ENCODE measurements at regions not wholly inside any gene's neighbourhood (a gene's known extent, or its start where the extent isn't known, plus 50 kb on each side); places are given as distances from the start of the nearest gene placed in this dataset.
"Not testable (repeated sequence)": the region's sequence is repeated elsewhere in the genome, so short reads cannot be mapped to it uniquely, and the experiment has no call there.

- no peak for DNase-seq
Measured at GRCh38 chr14:105581551-105582341, 55.4 kb downstream of the TMEM121 start.

- no peak for DNase-seq
Measured at GRCh38 chr14:105582639-105583038, 56.3 kb downstream of the TMEM121 start.

GRCh38 chr14:105583914-105584313 is 57.5 kb downstream of the TMEM121 start:
- not testable (repeated sequence) for DNase-seq

- DNase-seq = not testable (repeated sequence)
Measured at GRCh38 chr14:105585290-105585689, 58.9 kb downstream of the TMEM121 start.

GRCh38 chr14:105585722-105586121 is 59.3 kb downstream of the TMEM121 start:
- not testable (repeated sequence) for DNase-seq

GRCh38 chr14:105586144-105586872 is 59.9 kb downstream of the TMEM121 start:
- not testable (repeated sequence) for DNase-seq

- DNase-seq = not testable (repeated sequence)
Measured at GRCh38 chr14:105587034-105587433, 60.7 kb downstream of the TMEM121 start.

- not testable (repeated sequence) for DNase-seq
Measured at GRCh38 chr14:105587482-105588235, 61.3 kb downstream of the TMEM121 start.

GRCh38 chr14:105588236-105588860 is 62.0 kb downstream of the TMEM121 start:
- no peak for DNase-seq

- no peak for DNase-seq
Measured at GRCh38 chr14:105589161-105589925, 63.0 kb downstream of the TMEM121 start.

GRCh38 chr14:105589926-105590185 is 63.5 kb downstream of the TMEM121 start:
- not testable (repeated sequence) for DNase-seq

GRCh38 chr14:105591052-105591451 is 64.7 kb downstream of the TMEM121 start:
- DNase-seq = no peak

- DNase-seq = not testable (repeated sequence)
Measured at GRCh38 chr14:105591792-105592341, 65.5 kb downstream of the TMEM121 start.

- not testable (repeated sequence) for DNase-seq
Measured at GRCh38 chr14:105592646-105593045, 66.3 kb downstream of the TMEM121 start.

GRCh38 chr14:105595346-105595745 is 69.0 kb downstream of the TMEM121 start:
- DNase-seq = not testable (repeated sequence)

- DNase-seq = not testable (repeated sequence)
Measured at GRCh38 chr14:105596374-105596773, 70.0 kb downstream of the TMEM121 start.

GRCh38 chr14:105598040-105598763 is 71.8 kb downstream of the TMEM121 start:
- DNase-seq = not testable (repeated sequence)

GRCh38 chr14:105598925-105599586 is 72.7 kb downstream of the TMEM121 start:
- DNase-seq = not testable (repeated sequence)

GRCh38 chr14:105600195-105600938 is 74.0 kb downstream of the TMEM121 start:
- DNase-seq = not testable (repeated sequence)

- no peak for DNase-seq
Measured at GRCh38 chr14:105600939-105601359, 74.6 kb downstream of the TMEM121 start.

All from activated CD4-positive, alpha-beta T cell treated with anti-CD3 and anti-CD28 coated beads, Interleukin-2, Interleukin-6, amounts not matched to agents 100 ng/mL and 50 ng/mL, durations not matched to agents 16 hours and 8 hours (primary cell).